ENCODE measurements at regions not wholly inside any gene's neighbourhood (a gene's known extent, or its start where the extent isn't known, plus 50 kb on each side); places are given as distances from the start of the nearest gene placed in this dataset.

- Mint-ChIP-seq H3K4me3 (no peak overlapping the region), H3K36me3 (ENCODE audit: insufficient read depth in 1 of 3, low read depth in 3 of 3) (peaks cover 34 to 53% (median 50%) of the 10 kb centered on the region in 3 experiments), H3K9me3 (peaks cover 53 to 56% of the 10 kb centered on the region in 2 experiments), H3K27me3 (ENCODE audit: low read depth) (peaks cover 2% of the 10 kb centered on the region; the same call in 1 of the 2 replicates), H3K27ac (no peak overlapping the region), H3K4me1 (0 out of 4 replicates have a peak, but pooled peaks cover 0 to 2% of the 10 kb centered on the region in 2 experiments)
- DNase-seq = no peak
- no peak overlapping the region for H3K4me2 ChIP-seq (ENCODE audit: insufficient read depth, insufficient read length, low read length)
- no peak overlapping the region for H4K5ac ChIP-seq (ENCODE audit: insufficient read length, low read depth, low read length)
- H3K79me1 ChIP-seq (ENCODE audit: insufficient read depth, low read depth, low read length, poor library complexity, severe bottlenecking) = peaks cover 5% of the 10 kb centered on the region
- no peak overlapping the region for H3K23ac ChIP-seq (ENCODE audit: insufficient read length, low read depth, low read length)
- no peaks in the 10 kb centered on the region for H3K4me1 ChIP-seq (ENCODE audit: insufficient read depth, low read length)
- no peak overlapping the region for H2BK12ac ChIP-seq (ENCODE audit: insufficient read length, low read depth, low read length)
- no peak overlapping the region for H2BK20ac ChIP-seq (ENCODE audit: low read depth, low read length, poor library complexity, severe bottlenecking)
- H3K9ac ChIP-seq (ENCODE audit: extremely low read depth, insufficient read length, low read length) = no peak overlapping the region
- no peak overlapping the region for H3K56ac ChIP-seq (ENCODE audit: insufficient read length, low read depth, low read length)
- H4K20me1 ChIP-seq (ENCODE audit: control insufficient read depth, insufficient read depth, insufficient read length) = no peaks in the 10 kb centered on the region
- H2BK15ac ChIP-seq (ENCODE audit: low read depth, low read length) = no peak overlapping the region
- H3T11ph ChIP-seq (ENCODE audit: low read length) = no peak overlapping the region
- no peak overlapping the region for H2BK5ac ChIP-seq (ENCODE audit: insufficient read length, low read length)
- no peak overlapping the region for H2BK120ac ChIP-seq (ENCODE audit: low read depth, low read length, poor library complexity, severe bottlenecking)
- no peak overlapping the region for H3K14ac ChIP-seq (ENCODE audit: insufficient read depth, low read length)
- no peak overlapping the region for H2AK5ac ChIP-seq (ENCODE audit: insufficient read length, low read length)
- H3K27me3 ChIP-seq (ENCODE audit: insufficient read depth, low read length) = no peaks in the 10 kb centered on the region
- H2AFZ ChIP-seq (ENCODE audit: low read length) = no peak overlapping the region
- no peak overlapping the region for H3K27ac ChIP-seq (ENCODE audit: insufficient read length, low read depth, low read length)
- no peak overlapping the region for H3K18ac ChIP-seq (ENCODE audit: insufficient read length, low read depth, low read length)
- H3K4ac ChIP-seq (ENCODE audit: low read depth, low read length) = no peak overlapping the region
- H3K23me2 ChIP-seq (ENCODE audit: insufficient read length, low read depth, low read length, poor library complexity, severe bottlenecking) = no peaks in the 10 kb centered on the region
- H3K79me2 ChIP-seq (ENCODE audit: insufficient read depth, low read length) = no peaks in the 10 kb centered on the region
- WGBS (ENCODE audit: extremely low coverage, insufficient read length, low lambda C conversion rate) = no CpG with 5 or more reads among the region's 2 CpGs
- peaks cover 42% of the 10 kb centered on the region for H3K9me3 ChIP-seq (ENCODE audit: control insufficient read depth, low read depth, low read length)
- H4K8ac ChIP-seq (replicated peaks; ENCODE audit: insufficient read length, low read depth, low read length) = no peak overlapping the region
- no peak overlapping the region for H4K91ac ChIP-seq (ENCODE audit: insufficient read length, low read depth, low read length)
- no peak for TF ChIP-seq CTCF (conservative IDR thresholded peaks at IDR 0.05)
These were observed 321.3 kb downstream of the MEX3B start for GRCh38 chr15:81724536-81724935.

Measured in H9 (cell line).